ENCODE measurements at regions not wholly inside any gene's neighbourhood (a gene's known extent, or its start where the extent isn't known, plus 50 kb on each side); places are given as distances from the start of the nearest gene placed in this dataset.

DNA sequence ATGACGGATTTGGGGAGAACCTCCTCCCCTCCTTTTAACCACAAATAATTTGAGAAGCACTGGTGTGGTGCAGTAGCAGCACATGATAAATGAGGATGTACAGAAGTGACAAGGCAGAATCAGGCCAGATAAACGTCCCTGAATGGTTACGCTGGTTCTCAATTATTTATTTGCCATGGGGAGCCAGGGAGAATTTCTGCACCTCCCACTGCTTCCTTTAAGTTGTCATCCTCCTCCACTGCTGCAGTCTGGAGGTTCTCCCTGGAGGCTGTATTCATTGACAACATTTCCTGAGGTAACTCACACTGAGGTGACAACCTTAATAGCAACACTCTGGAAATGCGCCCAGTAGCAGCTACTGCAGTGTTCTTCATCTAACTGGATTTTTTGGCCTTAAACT, 308.9 kb upstream of the SLITRK1 start:
- Histone ChIP-seq H4K20me1 (ENCODE audit: control insufficient read depth, extremely low read depth, insufficient read depth, low read length) (no peaks in the 10 kb centered on the region), H3K79me2 (ENCODE audit: control insufficient read depth, insufficient read depth, low read length) (no peaks in the 10 kb centered on the region), H3K27ac (ENCODE audit: insufficient read depth, low read length) (no peak overlapping the region), H3K4me1 (ENCODE audit: control insufficient read depth, extremely low read depth, insufficient read depth, low read length) (no peaks in the 10 kb centered on the region), H3K36me3 (ENCODE audit: control insufficient read depth, insufficient read depth, low read length) (no peaks in the 10 kb centered on the region), H3K27me3 (ENCODE audit: control insufficient read depth, insufficient read depth, low read length) (no peaks in the 10 kb centered on the region), H3K9me3 (ENCODE audit: control insufficient read depth, insufficient read depth, low read depth, low read length) (no peaks in the 10 kb centered on the region), H3K4me3 (replicated peaks in 1 of 4; ENCODE audit: control extremely low read depth in 1 of 4, insufficient read depth in 1 of 4, low read depth in 3 of 4, low read length in 4 of 4) (no peak overlapping the region), H2AFZ (ENCODE audit: low read length) (no peak overlapping the region), H3K9ac (ENCODE audit: insufficient read depth, low read length) (no peak overlapping the region), H3K4me2 (ENCODE audit: extremely low read depth, insufficient read depth, low read length) (no peak overlapping the region)
- peak in 1 of 2 donors; percentile 36 for DNase-seq (ENCODE audit: low read depth in 2 of 2)
- TF ChIP-seq EZH2 (IDR thresholded peaks at IDR 0.05; ENCODE audit: low read length, missing control alignments) = no peak
- TF ChIP-seq, protein P1, sequence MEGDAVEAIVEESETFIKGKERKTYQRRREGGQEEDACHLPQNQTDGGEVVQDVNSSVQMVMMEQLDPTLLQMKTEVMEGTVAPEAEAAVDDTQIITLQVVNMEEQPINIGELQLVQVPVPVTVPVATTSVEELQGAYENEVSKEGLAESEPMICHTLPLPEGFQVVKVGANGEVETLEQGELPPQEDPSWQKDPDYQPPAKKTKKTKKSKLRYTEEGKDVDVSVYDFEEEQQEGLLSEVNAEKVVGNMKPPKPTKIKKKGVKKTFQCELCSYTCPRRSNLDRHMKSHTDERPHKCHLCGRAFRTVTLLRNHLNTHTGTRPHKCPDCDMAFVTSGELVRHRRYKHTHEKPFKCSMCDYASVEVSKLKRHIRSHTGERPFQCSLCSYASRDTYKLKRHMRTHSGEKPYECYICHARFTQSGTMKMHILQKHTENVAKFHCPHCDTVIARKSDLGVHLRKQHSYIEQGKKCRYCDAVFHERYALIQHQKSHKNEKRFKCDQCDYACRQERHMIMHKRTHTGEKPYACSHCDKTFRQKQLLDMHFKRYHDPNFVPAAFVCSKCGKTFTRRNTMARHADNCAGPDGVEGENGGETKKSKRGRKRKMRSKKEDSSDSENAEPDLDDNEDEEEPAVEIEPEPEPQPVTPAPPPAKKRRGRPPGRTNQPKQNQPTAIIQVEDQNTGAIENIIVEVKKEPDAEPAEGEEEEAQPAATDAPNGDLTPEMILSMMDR (conservative IDR thresholded peaks at IDR 0.05 in 1 of 2, IDR thresholded peaks at IDR 0.05 in 1 of 2; ENCODE audit: low read depth in 1 of 2, low read length in 2 of 2) = no peak

DNA sequence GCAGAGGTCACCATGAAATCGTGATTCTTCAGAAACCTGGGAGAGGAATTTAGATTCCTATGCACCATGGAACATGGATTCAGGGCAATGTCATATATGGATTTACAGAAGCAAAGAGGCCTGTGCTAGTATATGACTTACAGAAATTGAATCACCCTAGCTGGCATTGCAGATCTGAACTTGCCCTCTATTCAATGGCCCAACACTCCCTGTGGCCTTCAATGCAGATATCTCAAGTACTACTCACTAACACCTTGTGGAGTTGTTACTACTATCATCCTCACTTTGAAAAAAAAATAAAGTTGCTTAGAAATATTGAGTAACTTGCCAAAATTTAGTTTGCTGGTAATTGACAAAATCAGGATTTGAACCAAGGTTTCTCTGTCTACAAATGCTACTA, 305.4 kb upstream of the SLITRK1 start:
- TF ChIP-seq, protein P1 (conservative IDR thresholded peaks at IDR 0.05 in 1 of 2, IDR thresholded peaks at IDR 0.05 in 1 of 2; ENCODE audit: low read depth in 1 of 2, low read length in 2 of 2) = no peak
- Histone ChIP-seq H3K27ac (ENCODE audit: insufficient read depth, low read length) (no peak overlapping the region), H3K4me2 (ENCODE audit: extremely low read depth, insufficient read depth, low read length) (no peak overlapping the region), H2AFZ (ENCODE audit: low read length) (no peak overlapping the region), H4K20me1 (ENCODE audit: control insufficient read depth, extremely low read depth, insufficient read depth, low read length) (no peaks in the 10 kb centered on the region), H3K9ac (ENCODE audit: insufficient read depth, low read length) (no peak overlapping the region), H3K27me3 (ENCODE audit: control insufficient read depth, insufficient read depth, low read length) (no peaks in the 10 kb centered on the region), H3K9me3 (ENCODE audit: control insufficient read depth, insufficient read depth, low read depth, low read length) (no peaks in the 10 kb centered on the region), H3K4me3 (replicated peaks in 1 of 4; ENCODE audit: control extremely low read depth in 1 of 4, insufficient read depth in 1 of 4, low read depth in 3 of 4, low read length in 4 of 4) (no peak overlapping the region), H3K36me3 (ENCODE audit: control insufficient read depth, insufficient read depth, low read length) (no peaks in the 10 kb centered on the region), H3K79me2 (ENCODE audit: control insufficient read depth, insufficient read depth, low read length) (no peaks in the 10 kb centered on the region), H3K4me1 (ENCODE audit: control insufficient read depth, extremely low read depth, insufficient read depth, low read length) (no peaks in the 10 kb centered on the region)
- DNase-seq (ENCODE audit: low read depth in 2 of 2) = no peak

DNA sequence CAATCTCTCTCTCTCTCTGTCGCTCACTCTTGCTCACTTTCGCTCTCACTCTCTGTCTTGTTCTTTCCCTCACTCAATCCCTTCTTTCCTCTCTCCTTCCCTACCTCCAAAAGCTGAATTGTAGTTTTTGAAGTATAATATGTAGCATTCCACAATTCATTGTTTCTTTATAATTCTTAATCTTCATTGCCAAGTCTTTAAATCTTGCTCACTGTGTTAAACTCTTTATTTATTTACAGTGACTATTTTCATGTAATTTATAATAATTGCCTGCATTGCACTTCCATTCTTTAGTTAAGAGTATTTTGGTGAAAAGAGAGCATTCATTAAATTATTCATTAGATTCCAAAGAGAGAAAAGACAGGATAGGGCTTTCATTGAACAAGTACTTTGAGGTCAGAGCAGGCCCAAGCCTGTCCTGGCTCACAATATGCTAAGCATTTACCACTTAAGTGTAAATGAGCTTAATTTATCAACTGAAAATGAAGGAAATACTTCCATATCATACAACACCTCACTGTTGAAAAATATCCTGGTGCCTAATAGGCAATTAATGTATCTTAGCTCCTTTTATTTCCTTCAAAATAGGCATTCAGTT, 257.4 kb upstream of the SLITRK1 start:
- no peak for DNase-seq (ENCODE audit: low read depth in 2 of 2)
- H3K9ac ChIP-seq (ENCODE audit: insufficient read depth, low read length) = no peak overlapping the region

More for the DNA sequence above, 257.4 kb upstream of the SLITRK1 start:
- Histone ChIP-seq H3K27ac (ENCODE audit: insufficient read depth, low read length) (no peak overlapping the region), H2AFZ (ENCODE audit: low read length) (no peak overlapping the region), H3K4me1 (ENCODE audit: control insufficient read depth, extremely low read depth, insufficient read depth, low read length) (no peaks in the 10 kb centered on the region), H3K4me3 (replicated peaks in 1 of 4; ENCODE audit: control extremely low read depth in 1 of 4, insufficient read depth in 1 of 4, low read depth in 3 of 4, low read length in 4 of 4) (no peak overlapping the region), H3K4me2 (ENCODE audit: extremely low read depth, insufficient read depth, low read length) (no peak overlapping the region), H4K20me1 (ENCODE audit: control insufficient read depth, extremely low read depth, insufficient read depth, low read length) (no peaks in the 10 kb centered on the region), H3K36me3 (ENCODE audit: control insufficient read depth, insufficient read depth, low read length) (no peaks in the 10 kb centered on the region), H3K9me3 (ENCODE audit: control insufficient read depth, insufficient read depth, low read depth, low read length) (no peaks in the 10 kb centered on the region), H3K27me3 (ENCODE audit: control insufficient read depth, insufficient read depth, low read length) (no peaks in the 10 kb centered on the region), H3K79me2 (ENCODE audit: control insufficient read depth, insufficient read depth, low read length) (no peaks in the 10 kb centered on the region)
- TF ChIP-seq EZH2 (IDR thresholded peaks at IDR 0.05; ENCODE audit: low read length, missing control alignments) = no peak
- TF ChIP-seq, protein P1 (conservative IDR thresholded peaks at IDR 0.05 in 1 of 2, IDR thresholded peaks at IDR 0.05 in 1 of 2; ENCODE audit: low read depth in 1 of 2, low read length in 2 of 2) = no peak
